GM13976 (cell line): ENCODE measurements at regions not wholly inside any gene's neighbourhood (a gene's known extent, or its start where the extent isn't known, plus 50 kb on each side); places are given as distances from the start of the nearest gene placed in this dataset.

Experiments
- DNase-seq: peaks from one replicate; pipeline ENCODE4 v3.0.0; 2012; ENCODE audit warnings: low spot score
- in situ Hi-C: fragments of 300-500 bp; cut with MboI; formaldehyde crosslinking; loops from one replicate; pipeline ENCODE4 v1.12.0; 2022; ENCODE audit warnings: low sequenced_read_pairs, mixed read lengths, inconsistent platforms; ENCODE audit not compliant: unreplicated experiment
- TF ChIP-seq, protein P1 (sequence below): IDR thresholded peaks from 2 replicates; pipeline ENCODE4 v1.5.1; 2012; ENCODE audit warnings: borderline replicate concordance, mild to moderate bottlenecking; ENCODE audit not compliant: insufficient read depth; ENCODE audit errors: extremely low read depth, missing control alignments, control extremely low read depth

DNA sequence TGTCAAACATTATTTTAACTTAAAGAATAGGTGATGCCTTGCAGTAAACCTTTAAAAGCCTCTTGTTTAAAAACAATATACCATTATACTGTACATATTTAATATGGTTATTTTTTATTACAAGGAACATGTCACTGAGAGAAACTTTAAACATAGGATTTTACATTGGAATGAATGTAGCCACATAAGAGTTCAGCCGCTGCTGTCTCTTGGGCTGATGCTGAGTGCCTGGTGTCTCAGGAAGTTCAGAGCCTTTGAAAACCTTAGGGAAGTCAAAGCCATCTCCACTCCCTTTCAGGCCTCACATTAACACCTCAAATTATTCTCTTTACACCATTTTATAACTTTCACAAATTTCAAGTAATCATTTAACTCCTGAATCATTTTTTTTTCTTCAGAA lies 93.5 kb upstream of the DKK2 start:
- in situ Hi-C loops, result no loop called here
- no peak for DNase-seq
- TF ChIP-seq, protein P1, sequence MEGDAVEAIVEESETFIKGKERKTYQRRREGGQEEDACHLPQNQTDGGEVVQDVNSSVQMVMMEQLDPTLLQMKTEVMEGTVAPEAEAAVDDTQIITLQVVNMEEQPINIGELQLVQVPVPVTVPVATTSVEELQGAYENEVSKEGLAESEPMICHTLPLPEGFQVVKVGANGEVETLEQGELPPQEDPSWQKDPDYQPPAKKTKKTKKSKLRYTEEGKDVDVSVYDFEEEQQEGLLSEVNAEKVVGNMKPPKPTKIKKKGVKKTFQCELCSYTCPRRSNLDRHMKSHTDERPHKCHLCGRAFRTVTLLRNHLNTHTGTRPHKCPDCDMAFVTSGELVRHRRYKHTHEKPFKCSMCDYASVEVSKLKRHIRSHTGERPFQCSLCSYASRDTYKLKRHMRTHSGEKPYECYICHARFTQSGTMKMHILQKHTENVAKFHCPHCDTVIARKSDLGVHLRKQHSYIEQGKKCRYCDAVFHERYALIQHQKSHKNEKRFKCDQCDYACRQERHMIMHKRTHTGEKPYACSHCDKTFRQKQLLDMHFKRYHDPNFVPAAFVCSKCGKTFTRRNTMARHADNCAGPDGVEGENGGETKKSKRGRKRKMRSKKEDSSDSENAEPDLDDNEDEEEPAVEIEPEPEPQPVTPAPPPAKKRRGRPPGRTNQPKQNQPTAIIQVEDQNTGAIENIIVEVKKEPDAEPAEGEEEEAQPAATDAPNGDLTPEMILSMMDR, result no peak

DNA sequence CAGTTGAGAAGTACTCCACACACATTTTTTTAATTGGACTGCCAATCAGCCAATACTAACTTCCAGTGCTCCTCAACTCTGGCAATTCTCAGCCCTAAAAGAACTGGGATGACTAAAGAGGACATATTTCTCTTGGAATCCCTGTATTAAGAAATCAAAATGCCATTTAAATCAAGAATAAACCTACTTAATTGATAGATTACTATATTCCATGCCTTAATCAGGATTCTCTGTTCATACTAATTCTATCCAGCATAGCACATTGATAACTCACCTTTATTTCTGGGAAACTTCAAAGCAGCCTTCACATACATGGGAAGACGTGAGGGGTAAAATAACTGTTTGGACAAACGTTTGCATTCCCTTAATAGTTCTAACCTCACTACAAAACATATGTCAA lies 93.0 kb upstream of the DKK2 start:
- no peak for DNase-seq
- in situ Hi-C loops, result no loop called here
- TF ChIP-seq, protein P1, result no peak

DNA sequence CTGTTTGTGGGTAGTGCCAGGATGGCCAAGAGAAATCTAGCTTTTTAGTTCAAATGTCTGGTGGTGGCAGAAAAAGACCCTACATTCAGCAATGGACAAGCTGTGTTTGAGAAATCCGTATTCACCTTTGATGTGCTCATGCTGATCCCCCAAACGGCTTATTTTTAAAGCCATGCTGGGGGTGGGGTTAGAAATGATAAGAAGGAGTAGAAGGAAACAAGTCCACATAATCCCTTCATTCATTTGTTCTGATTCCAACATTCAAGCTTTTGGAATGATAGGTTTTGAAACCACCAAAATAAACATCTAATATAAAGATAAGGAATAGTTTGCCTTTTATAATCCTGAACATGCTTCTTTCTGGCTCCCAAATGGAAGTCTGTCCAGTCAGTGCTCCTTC lies 92.0 kb upstream of the DKK2 start:
- TF ChIP-seq, protein P1, result no peak

DNA sequence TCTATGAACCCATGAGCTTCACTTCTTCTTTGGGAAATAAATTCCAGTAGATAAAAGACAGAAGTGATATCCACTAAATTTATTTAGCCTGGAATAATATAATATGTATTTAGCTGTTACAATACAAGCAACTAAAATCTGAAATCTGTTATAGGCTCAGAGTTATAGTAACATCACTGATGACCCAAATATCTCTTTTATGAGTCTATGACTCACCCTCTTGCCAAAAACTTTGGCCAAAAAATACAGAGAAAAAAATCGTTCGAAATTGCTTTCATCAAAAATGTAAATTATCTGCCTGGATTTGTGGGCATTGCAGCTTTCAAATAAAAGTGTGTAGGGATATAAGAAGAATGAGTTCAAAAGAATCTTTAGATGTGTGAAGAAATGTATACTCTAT lies 89.4 kb upstream of the DKK2 start:
- DNase-seq, result no peak
- in situ Hi-C loops, result no loop called here
- TF ChIP-seq, protein P1, result no peak

More for the DNA sequence above, 92.0 kb upstream of the DKK2 start:
- in situ Hi-C loops, result no loop called here
- DNase-seq, result no peak

DNA sequence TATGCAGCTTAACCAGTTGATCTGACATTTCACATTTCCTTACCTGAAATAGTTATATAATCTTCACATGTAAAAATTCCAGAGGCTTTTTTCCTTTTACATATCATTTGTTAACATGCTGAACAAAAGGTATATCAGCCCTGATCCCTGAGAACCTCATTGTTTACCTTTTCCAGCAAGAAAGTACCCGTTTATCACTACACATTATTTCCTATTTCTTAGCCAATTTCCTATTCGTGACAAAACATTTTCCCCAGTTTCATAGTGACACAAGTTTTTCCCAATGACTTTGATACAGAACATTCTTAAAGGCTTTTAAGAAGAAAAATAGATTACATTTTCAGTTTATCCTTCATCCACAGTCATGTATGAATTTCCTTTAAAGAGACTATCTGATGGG lies 86.6 kb upstream of the DKK2 start:
- TF ChIP-seq, protein P1, result no peak
- in situ Hi-C loops, result no loop called here
- no peak for DNase-seq

DNA sequence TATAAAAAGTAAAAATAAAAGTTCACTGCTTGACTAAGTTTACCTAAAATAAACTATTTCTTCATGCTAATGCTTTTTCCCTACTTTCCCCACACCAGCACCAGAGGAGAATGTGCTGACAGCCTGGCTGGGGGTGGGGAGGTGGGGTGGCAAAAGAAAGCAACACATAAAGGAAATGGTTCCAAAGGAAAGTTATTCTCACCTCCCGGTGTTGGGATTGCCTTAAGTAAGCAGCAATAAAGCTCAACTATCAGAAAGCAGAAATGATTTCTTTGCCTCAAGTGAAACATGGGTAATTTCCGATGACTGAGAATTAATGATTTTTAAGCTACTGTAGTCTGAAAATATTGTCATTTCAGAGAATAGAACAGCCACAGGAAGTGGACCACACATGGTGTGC lies 84.5 kb upstream of the DKK2 start:
- in situ Hi-C loops, result no loop called here
- no peak for DNase-seq
- TF ChIP-seq, protein P1, result no peak

DNA sequence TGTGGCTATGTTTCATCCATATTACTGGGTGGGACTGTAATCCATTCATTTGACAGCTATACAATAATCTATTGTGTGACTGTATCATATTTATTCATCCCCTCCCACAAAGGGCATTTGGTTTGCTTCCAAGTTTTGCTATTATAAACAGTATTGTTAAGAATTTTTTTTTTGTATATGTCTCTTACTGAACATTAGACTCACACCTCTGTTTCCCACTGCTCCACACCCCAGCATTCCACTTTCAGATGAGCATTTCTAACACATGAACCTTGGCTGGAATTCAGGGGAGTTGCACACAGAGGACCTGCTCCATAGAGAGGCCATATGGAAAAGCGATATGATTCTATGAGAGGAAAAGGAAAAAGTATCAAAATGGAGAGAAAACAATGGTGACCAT lies 81.6 kb upstream of the DKK2 start:
- TF ChIP-seq, protein P1, result no peak
- in situ Hi-C loops, result no loop called here
- DNase-seq, result no peak
